ENCODE measurements at regions not wholly inside any gene's neighbourhood (a gene's known extent, or its start where the extent isn't known, plus 50 kb on each side); places are given as distances from the start of the nearest gene placed in this dataset.

DNA sequence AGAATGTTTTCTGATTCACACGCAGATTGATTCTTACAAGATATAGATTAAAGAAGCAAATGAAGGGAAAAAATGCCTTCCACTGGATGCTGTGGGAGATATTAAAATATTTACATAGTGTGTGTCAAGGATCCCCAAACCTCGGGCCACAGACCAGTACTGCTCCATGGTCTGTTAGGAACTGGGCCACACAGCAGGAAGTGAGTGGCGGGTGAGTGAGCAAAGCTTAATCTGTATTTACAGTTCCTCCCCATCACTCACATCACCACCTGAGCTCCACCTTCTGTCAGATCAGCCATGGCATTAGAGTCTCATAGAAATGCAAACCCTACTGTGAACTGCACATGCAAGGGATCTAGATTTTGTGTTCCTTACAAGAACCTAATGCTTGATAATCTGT is 552.6 kb upstream of the GOLIM4 start (continued):
- TF ChIP-seq ZNF318 (CRISPR knock-in tag; IDR thresholded peaks at IDR 0.05) (no peak), RAD51 (IDR thresholded peaks at IDR 0.05; ENCODE audit: borderline replicate concordance) (no peak), ZNF678 (CRISPR knock-in tag; IDR thresholded peaks at IDR 0.05) (no peak), ZNF44 (CRISPR knock-in tag; IDR thresholded peaks at IDR 0.05) (no peak), PCBP2 (optimal IDR thresholded peaks at IDR 0.05; ENCODE audit: low read depth, low read length, poor library complexity, severe bottlenecking) (no peak), ZNF343 (CRISPR knock-in tag; IDR thresholded peaks at IDR 0.05) (no peak), HOXA5 (CRISPR knock-in tag; IDR thresholded peaks at IDR 0.05) (no peak), HNRNPLL (IDR thresholded peaks at IDR 0.05; ENCODE audit: low read depth, low read length, poor library complexity, severe bottlenecking) (no peak), RFX5 (IDR thresholded peaks at IDR 0.05; ENCODE audit: low read depth, low read length) (no peak)
